CD14-positive monocyte (primary cell): ENCODE measurements at regions not wholly inside any gene's neighbourhood (a gene's known extent, or its start where the extent isn't known, plus 50 kb on each side); places are given as distances from the start of the nearest gene placed in this dataset.

ENCODE experiments used
- DNase-seq, 3 donors: peaks; one replicate each; pipeline ENCODE4 v3.0.0-alpha.2; 2011 to 2022
- H2AFZ ChIP-seq: 2 replicates; pipeline ENCODE4 v1.6.0; 2012; ENCODE audit warnings: mild to moderate bottlenecking, low read depth, low read length, inconsistent platforms; ENCODE audit not compliant: insufficient read depth, poor library complexity, severe bottlenecking
- H3K27ac ChIP-seq, 2 donors: 1 replicate in 1 of 2; 2 replicates in 1 of 2; pipeline ENCODE4 v1.5.1; 2012 to 2013; ENCODE audit warnings: low read length in 2 of 2, control low read depth in 1 of 2, inconsistent platforms in 1 of 2, low read depth in 1 of 2, mild to moderate bottlenecking in 1 of 2
- H3K27me3 ChIP-seq, 2 donors: one replicate each; pipeline versions ENCODE4 v1.6.0 to v1.6.1; 2011 to 2013; ENCODE audit warnings: low read length in 2 of 2; ENCODE audit not compliant: control insufficient read depth in 2 of 2, insufficient read depth in 2 of 2
- H3K36me3 ChIP-seq, 2 donors: replicated peaks in 1 of 2; 1 replicate in 1 of 2; 2 replicates in 1 of 2; pipeline versions ENCODE4 v1.5.1 to v1.6.1; 2012 to 2013; ENCODE audit warnings: low read length in 2 of 2, control low read depth in 1 of 2, inconsistent platforms in 1 of 2, mild to moderate bottlenecking in 1 of 2; ENCODE audit not compliant: insufficient read depth in 2 of 2, control insufficient read depth in 1 of 2
- H3K4me1 ChIP-seq, 2 donors: 1 replicate in 1 of 2; 2 replicates in 1 of 2; pipeline versions ENCODE4 v1.5.1 to v1.6.1; 2012 to 2013; ENCODE audit warnings: low read length in 2 of 2, control low read depth in 1 of 2, inconsistent platforms in 1 of 2, mild to moderate bottlenecking in 1 of 2, moderate library complexity in 1 of 2; ENCODE audit not compliant: insufficient read depth in 2 of 2, control insufficient read depth in 1 of 2
- H3K4me2 ChIP-seq: replicated peaks from 2 replicates; pipeline ENCODE3; 2012; ENCODE audit warnings: low read length, moderate library complexity, mild to moderate bottlenecking; ENCODE audit not compliant: poor library complexity, severe bottlenecking; ENCODE audit errors: extremely low read depth
- H3K4me3 ChIP-seq, 3 experiments: fragments of 200-600 bp in 1 of 3; sonication (generic) in 1 of 3; replicated peaks in 1 of 3; 1 replicate in 2 of 3; 2 replicates in 1 of 3; pipeline ENCODE4 v1.5.1; 2011 to 2013; ENCODE audit warnings: low read length in 3 of 3, mild to moderate bottlenecking in 3 of 3, control low read depth in 2 of 3, low read depth in 2 of 3, inconsistent platforms in 1 of 3, moderate library complexity in 1 of 3
- H3K79me2 ChIP-seq: 2 replicates; pipeline ENCODE4 v1.6.0; 2012; ENCODE audit warnings: mild to moderate bottlenecking, control low read depth, inconsistent platforms, low read length, moderate library complexity; ENCODE audit not compliant: insufficient read depth
- H3K9ac ChIP-seq: 2 replicates; pipeline ENCODE4 v1.6.0; 2017; ENCODE audit warnings: low read length, mild to moderate bottlenecking; ENCODE audit not compliant: insufficient read depth, poor library complexity, severe bottlenecking
- H3K9me3 ChIP-seq, 2 donors: replicated peaks in 1 of 2; 1 replicate in 1 of 2; 2 replicates in 1 of 2; pipeline versions ENCODE4 v1.5.1 to v1.6.1; 2012 to 2013; ENCODE audit warnings: low read length in 2 of 2, control low read depth in 1 of 2; ENCODE audit not compliant: control insufficient read depth in 1 of 2, insufficient read depth in 1 of 2
- H4K20me1 ChIP-seq: 2 replicates; pipeline ENCODE4 v1.6.0; 2012; ENCODE audit warnings: mild to moderate bottlenecking, low read length, control low read depth, moderate library complexity; ENCODE audit not compliant: insufficient read depth
- H3K27ac Mint-ChIP-seq, 7 donors: one replicate each; pipeline ENCODE4 v1.8.0; 2020; ENCODE audit warnings: mild to moderate bottlenecking in 7 of 7, mixed read lengths in 7 of 7, moderate library complexity in 6 of 7, inconsistent platforms in 2 of 7
- H3K27me3 Mint-ChIP-seq, 3 donors: one replicate each; pipeline ENCODE4 v1.8.0; 2021 to 2022; ENCODE audit warnings: low read depth in 3 of 3, mild to moderate bottlenecking in 3 of 3, mixed read lengths in 3 of 3, moderate library complexity in 3 of 3, inconsistent platforms in 1 of 3
- H3K36me3 Mint-ChIP-seq, 2 donors: one replicate each; pipeline ENCODE4 v1.8.0; 2020; ENCODE audit warnings: mixed read lengths in 2 of 2, inconsistent platforms in 1 of 2, mild to moderate bottlenecking in 1 of 2
- H3K4me1 Mint-ChIP-seq: one replicate; pipeline ENCODE4 v1.8.0; 2020; ENCODE audit warnings: mild to moderate bottlenecking, mixed read lengths
- H3K4me3 Mint-ChIP-seq, 2 donors: one replicate each; pipeline ENCODE4 v1.8.0; 2020; ENCODE audit warnings: mild to moderate bottlenecking in 2 of 2, mixed read lengths in 2 of 2, moderate library complexity in 1 of 2
- H3K9me3 Mint-ChIP-seq, 7 donors: one replicate each; pipeline ENCODE4 v1.8.0; 2020 to 2022; ENCODE audit warnings: mixed read lengths in 7 of 7, mild to moderate bottlenecking in 6 of 7, moderate library complexity in 6 of 7, inconsistent platforms in 2 of 7
- CTCF ChIP-seq: fragments of 200-600 bp; IDR thresholded peaks from one replicate; pipeline ENCODE4 v1.8.0; 2022; ENCODE audit warnings: antibody characterized with exemption, mild to moderate bottlenecking
- WGBS: methylation state at CpG from one replicate; pipeline ENCODE4 v1.1.5; 2013; ENCODE audit warnings: missing lambda C conversion rate; ENCODE audit not compliant: insufficient coverage; 5-methylcytosine and 5-hydroxymethylcytosine counted together
- intact Hi-C, 2 donors: fragments of 100-400 bp; cut with micrococcal nuclease; formaldehyde crosslinking; loops; one replicate each; pipeline versions ENCODE4 v1.15.0 to v1.15.1; 2023

- DNase-seq, result no peak
- peak overlapping the region in 4 of 7 donors; percentile 8 to 70 (median 45) for H3K27ac Mint-ChIP-seq
- H3K4me1 Mint-ChIP-seq, result peaks cover 33% of the 10 kb centered on the region
Observed at GRCh38 chrX:9336456-9336855, 128.4 kb upstream of the TBL1X start.

GRCh38 chrX:9337046-9337445, 127.8 kb upstream of the TBL1X start:
- H3K4me1 ChIP-seq, result peaks cover 34 to 43% of the 10 kb centered on the region in 2 donors
- no peak overlapping the region for H3K4me3 Mint-ChIP-seq

More at GRCh38 chrX:9336456-9336855, 128.4 kb upstream of the TBL1X start:
- Histone ChIP-seq H3K27ac (no peak overlapping the region), H4K20me1 (no peaks in the 10 kb centered on the region), H3K9me3 (no peaks in the 10 kb centered on the region), H3K36me3 (no peaks in the 10 kb centered on the region), H3K4me2 (peak overlapping the region; percentile 2), H3K4me3 (no peak overlapping the region), H3K4me1 (peaks cover 31 to 39% of the 10 kb centered on the region in 2 donors), H3K9ac (no peak overlapping the region), H2AFZ (peak overlapping the region; percentile 37), H3K27me3 (peaks cover 0 to 10% of the 10 kb centered on the region in 2 donors), H3K79me2 (no peaks in the 10 kb centered on the region)
- TF ChIP-seq CTCF, result no peak
- no peak overlapping the region for H3K4me3 Mint-ChIP-seq
- H3K36me3 Mint-ChIP-seq, result no peaks in the 10 kb centered on the region
- intact Hi-C loops, result no loop called here
- H3K9me3 Mint-ChIP-seq, result peaks cover 0 to 3% (median 0%) of the 10 kb centered on the region in 7 donors
- H3K27me3 Mint-ChIP-seq, result peaks cover 0 to 37% (median 2%) of the 10 kb centered on the region in 3 donors
- WGBS, result 50% methylated on average over 1 of the region's 8 CpGs

More at GRCh38 chrX:9337046-9337445, 127.8 kb upstream of the TBL1X start:
- H3K27me3 ChIP-seq, result peaks cover 0 to 10% of the 10 kb centered on the region in 2 donors
- TF ChIP-seq CTCF, result no peak
- Mint-ChIP-seq H3K27me3 (peaks cover 0 to 34% (median 2%) of the 10 kb centered on the region in 3 donors), H3K4me1 (peaks cover 35% of the 10 kb centered on the region), H3K9me3 (peaks cover 0 to 3% (median 0%) of the 10 kb centered on the region in 7 donors), H3K36me3 (no peaks in the 10 kb centered on the region), H3K27ac (peak overlapping the region in 2 of 7 donors; percentile 54 to 70)
- H3K9me3 ChIP-seq, result no peaks in the 10 kb centered on the region
- H3K36me3 ChIP-seq, result no peaks in the 10 kb centered on the region
- H3K4me3 ChIP-seq, result no peak overlapping the region
- H3K27ac ChIP-seq, result no peak overlapping the region
- no peaks in the 10 kb centered on the region for H3K79me2 ChIP-seq
- H4K20me1 ChIP-seq, result no peaks in the 10 kb centered on the region
- intact Hi-C loops, result no loop called here
- WGBS, result 100% methylated on average over 1 of the region's 5 CpGs
- DNase-seq, result no peak
- H3K4me2 ChIP-seq, result no peak overlapping the region
- peak overlapping the region; percentile 37 for H2AFZ ChIP-seq
- no peak overlapping the region for H3K9ac ChIP-seq
